Endothelial cell of umbilical vein (primary cell): ENCODE measurements at regions not wholly inside any gene's neighbourhood (a gene's known extent, or its start where the extent isn't known, plus 50 kb on each side); places are given as distances from the start of the nearest gene placed in this dataset.

Experiments
- BruUV-seq: library from RNA; stranded (reverse); fragments of 400-500 nt; replicated peaks from 2 replicates; lab custom pipeline; 2021; lab: Mats Ljungman, UMichigan
- CTCF ChIA-PET: fragments of 300-600, 350-600 bp; sonication (Branson Sonifier 250); formaldehyde crosslinking; loops from one replicate; lab custom pipeline; 2021; ENCODE audit warnings: antibody characterized with exemption, inconsistent platforms; lab: Charles Lee
- POLR2A ChIA-PET: fragments of 300-600, 350-600 bp; sonication (Branson Sonifier 250); formaldehyde crosslinking; loops from one replicate; lab custom pipeline; 2021; ENCODE audit warnings: antibody characterized with exemption, inconsistent platforms; lab: Charles Lee
- DNase-seq: peaks from one replicate; pipeline ENCODE4 v3.0.0-alpha.2; 2011; ENCODE audit warnings: low read depth, low spot score
- FAIRE-seq: peaks from 2 replicates; lab custom pipeline; 2011; peaks lifted over from hg19 to GRCh38; lab: Jason Lieb, UNC
- H2AFZ ChIP-seq: 2 replicates; pipeline ENCODE4 v1.6.0; 2012; ENCODE audit warnings: low read depth, low read length, control low read depth, inconsistent platforms
- H3K27ac ChIP-seq: 2 replicates; pipeline ENCODE4 v1.5.1; 2011; ENCODE audit warnings: low read depth, mild to moderate bottlenecking, control low read depth, low read length, moderate library complexity; ENCODE audit not compliant: insufficient read depth
- H3K27me3 ChIP-seq, 2 experiments: 2 replicates each; pipeline versions ENCODE4 v1.6.0 to v1.6.1; 2011; ENCODE audit warnings: low read length in 2 of 2, mixed read lengths in 1 of 2; ENCODE audit not compliant: control insufficient read depth in 2 of 2, insufficient read depth in 2 of 2
- H3K36me3 ChIP-seq, 2 experiments: 2 replicates in 1 of 2; 3 replicates in 1 of 2; pipeline ENCODE4 v1.5.1; 2011; ENCODE audit warnings: low read length in 2 of 2, mild to moderate bottlenecking in 1 of 2, moderate library complexity in 1 of 2; ENCODE audit not compliant: control insufficient read depth in 2 of 2, insufficient read depth in 2 of 2; ENCODE audit errors: extremely low read depth in 1 of 2
- H3K4me1 ChIP-seq: 3 replicates; pipeline ENCODE4 v1.5.1; 2011; ENCODE audit warnings: mild to moderate bottlenecking, low read length; ENCODE audit not compliant: control insufficient read depth, insufficient read depth; ENCODE audit errors: extremely low read depth
- H3K4me2 ChIP-seq: 2 replicates; pipeline ENCODE4 v1.6.1; 2011; ENCODE audit warnings: low read length, control low read depth, mixed read lengths; ENCODE audit not compliant: insufficient read depth
- H3K4me3 ChIP-seq, 3 experiments: fragments of 200-600 bp in 1 of 3; sonication (generic), shearing (Covaris generic) in 1 of 3; replicated peaks in 1 of 3; 2 replicates each; pipeline ENCODE4 v1.5.1; 2011 to 2016; ENCODE audit warnings: control low read depth in 3 of 3, low read length in 3 of 3, mild to moderate bottlenecking in 2 of 3, inconsistent platforms in 1 of 3, low read depth in 1 of 3, moderate library complexity in 1 of 3; ENCODE audit not compliant: insufficient read depth in 1 of 3
- H3K79me2 ChIP-seq: 2 replicates; pipeline ENCODE4 v1.6.0; 2012; ENCODE audit warnings: low read length, inconsistent platforms; ENCODE audit not compliant: control insufficient read depth, insufficient read depth
- H3K9ac ChIP-seq: replicated peaks from 2 replicates; pipeline ENCODE3; 2011; ENCODE audit warnings: low read length, control low read depth; ENCODE audit not compliant: insufficient read depth; ENCODE audit errors: extremely low read depth
- H3K9me1 ChIP-seq: replicated peaks from 3 replicates; pipeline ENCODE4 v1.6.0; 2011; ENCODE audit warnings: mild to moderate bottlenecking, low read length; ENCODE audit not compliant: control insufficient read depth, insufficient read depth; ENCODE audit errors: extremely low read depth
- H3K9me3 ChIP-seq: replicated peaks from 2 replicates; pipeline ENCODE4 v1.5.1; 2012; ENCODE audit warnings: low read length, inconsistent platforms; ENCODE audit not compliant: control insufficient read depth, insufficient read depth
- H4K20me1 ChIP-seq: replicated peaks from 2 replicates; pipeline ENCODE3; 2011; ENCODE audit warnings: mild to moderate bottlenecking, low read length; ENCODE audit not compliant: control insufficient read depth, insufficient read depth; ENCODE audit errors: extremely low read depth
- EZH2 ChIP-seq: IDR thresholded peaks from 2 replicates; pipeline ENCODE4 v1.6.1; 2012; ENCODE audit warnings: borderline replicate concordance, low read depth, mild to moderate bottlenecking, moderate library complexity, low read length, inconsistent platforms; ENCODE audit not compliant: severe bottlenecking
- FOS ChIP-seq: IDR thresholded peaks from 2 replicates; pipeline ENCODE4 v1.6.1; 2011; ENCODE audit warnings: mild to moderate bottlenecking, low read length, moderate library complexity, borderline replicate concordance; ENCODE audit not compliant: insufficient read depth
- GATA2 ChIP-seq: IDR thresholded peaks from 2 replicates; pipeline ENCODE4 v1.7.0; 2011; ENCODE audit warnings: low read depth, mild to moderate bottlenecking, moderate library complexity, mixed read lengths, low read length; ENCODE audit not compliant: insufficient read length, insufficient read depth
- JUN ChIP-seq: IDR thresholded peaks from 2 replicates; pipeline ENCODE4 v1.6.1; 2011; ENCODE audit warnings: borderline replicate concordance, low read depth; ENCODE audit not compliant: insufficient read length, insufficient read depth
- MAX ChIP-seq: IDR thresholded peaks from 2 replicates; pipeline ENCODE4 v1.6.1; 2011; ENCODE audit not compliant: insufficient read depth, insufficient read length
- MYC ChIP-seq: IDR thresholded peaks from one replicate; pipeline ENCODE4 v1.6.1; 2011; ENCODE audit warnings: mild to moderate bottlenecking, low read depth, low read length
- POLR2A ChIP-seq: IDR thresholded peaks from 2 replicates; pipeline ENCODE4 v1.6.1; 2012; ENCODE audit warnings: low read depth, mild to moderate bottlenecking, control low read depth, low read length
- POLR2AphosphoS5 ChIP-seq: IDR thresholded peaks from 2 replicates; pipeline ENCODE4 v1.6.1; 2012; ENCODE audit warnings: low read depth, mild to moderate bottlenecking, control low read depth, low read length, moderate library complexity; ENCODE audit not compliant: insufficient read depth
- dilution Hi-C: fragments of 300-500 bp; cut with MboI; formaldehyde crosslinking; loops from one replicate; pipeline ENCODE4 v1.15.0; 2019; ENCODE audit warnings: low sequenced_read_pairs; ENCODE audit not compliant: extremely low pct_ligation_motif_present
- intact Hi-C: fragments of 100-400 bp; cut with micrococcal nuclease; formaldehyde crosslinking; loops from one replicate; pipeline ENCODE4 v1.10.0; 2022
- TF ChIP-seq, protein P1 (sequence below), 2 donors: IDR thresholded peaks; 1 replicate in 1 of 2; 2 replicates in 1 of 2; pipeline ENCODE4 v1.5.1; 2011; ENCODE audit warnings: low read length in 2 of 2, mild to moderate bottlenecking in 2 of 2, moderate library complexity in 2 of 2, control low read depth in 1 of 2, inconsistent platforms in 1 of 2, low read depth in 1 of 2; ENCODE audit not compliant: insufficient read depth in 1 of 2; ENCODE audit errors: extremely low read depth in 1 of 2

- no peaks in the 10 kb centered on the region for H3K27me3 ChIP-seq
- ChIA-PET POLR2A (no interaction called here), CTCF (no interaction called here)
- no peak for FAIRE-seq
- H3K9me3 ChIP-seq: no peaks in the 10 kb centered on the region
- no TSS peak for BruUV-seq
- TF ChIP-seq EZH2 (no peak), MYC (no peak), MAX (no peak), POLR2A (no peak), GATA2 (no peak), JUN (no peak), POLR2AphosphoS5 (no peak), FOS (no peak)
- TF ChIP-seq, protein P1, sequence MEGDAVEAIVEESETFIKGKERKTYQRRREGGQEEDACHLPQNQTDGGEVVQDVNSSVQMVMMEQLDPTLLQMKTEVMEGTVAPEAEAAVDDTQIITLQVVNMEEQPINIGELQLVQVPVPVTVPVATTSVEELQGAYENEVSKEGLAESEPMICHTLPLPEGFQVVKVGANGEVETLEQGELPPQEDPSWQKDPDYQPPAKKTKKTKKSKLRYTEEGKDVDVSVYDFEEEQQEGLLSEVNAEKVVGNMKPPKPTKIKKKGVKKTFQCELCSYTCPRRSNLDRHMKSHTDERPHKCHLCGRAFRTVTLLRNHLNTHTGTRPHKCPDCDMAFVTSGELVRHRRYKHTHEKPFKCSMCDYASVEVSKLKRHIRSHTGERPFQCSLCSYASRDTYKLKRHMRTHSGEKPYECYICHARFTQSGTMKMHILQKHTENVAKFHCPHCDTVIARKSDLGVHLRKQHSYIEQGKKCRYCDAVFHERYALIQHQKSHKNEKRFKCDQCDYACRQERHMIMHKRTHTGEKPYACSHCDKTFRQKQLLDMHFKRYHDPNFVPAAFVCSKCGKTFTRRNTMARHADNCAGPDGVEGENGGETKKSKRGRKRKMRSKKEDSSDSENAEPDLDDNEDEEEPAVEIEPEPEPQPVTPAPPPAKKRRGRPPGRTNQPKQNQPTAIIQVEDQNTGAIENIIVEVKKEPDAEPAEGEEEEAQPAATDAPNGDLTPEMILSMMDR (IDR thresholded peaks at IDR 0.05; ENCODE audit: extremely low read depth in 1 of 2, insufficient read depth in 1 of 2, low read depth in 1 of 2, low read length in 2 of 2): no peak
- intact Hi-C loops (no loop called here), dilution Hi-C loops (no loop called here)
- H3K4me2 ChIP-seq: no peak overlapping the region
- no peaks in the 10 kb centered on the region for H4K20me1 ChIP-seq
- H3K9ac ChIP-seq: no peak overlapping the region
- H2AFZ ChIP-seq: no peak overlapping the region
- no peaks in the 10 kb centered on the region for H3K36me3 ChIP-seq
- H3K4me3 ChIP-seq: no peak overlapping the region
- no peak for DNase-seq
- no peaks in the 10 kb centered on the region for H3K4me1 ChIP-seq
- H3K27ac ChIP-seq: no peak overlapping the region
- no peaks in the 10 kb centered on the region for H3K9me1 ChIP-seq
- H3K79me2 ChIP-seq: no peaks in the 10 kb centered on the region
Measured at GRCh38 chr1:55943721-55944435, 635.5 kb downstream of the PLPP3 start.
